Osteocyte (in vitro differentiated cells): ENCODE measurements at regions not wholly inside any gene's neighbourhood (a gene's known extent, or its start where the extent isn't known, plus 50 kb on each side); places are given as distances from the start of the nearest gene placed in this dataset.

Source experiments
- DNase-seq: peaks from one replicate; pipeline ENCODE4 v3.0.0; 2021; ENCODE audit warnings: mixed read lengths; ENCODE audit not compliant: unreplicated experiment; ENCODE audit errors: extremely low spot score
- H3K27ac Mint-ChIP-seq: one replicate; pipeline ENCODE4 v1.8.0; 2021; ENCODE audit warnings: mild to moderate bottlenecking, mixed read lengths; ENCODE audit not compliant: unreplicated experiment
- H3K27me3 Mint-ChIP-seq: one replicate; pipeline ENCODE4 v1.8.0; 2021; ENCODE audit warnings: mixed read lengths; ENCODE audit not compliant: unreplicated experiment
- H3K36me3 Mint-ChIP-seq: one replicate; pipeline ENCODE4 v1.8.0; 2021; ENCODE audit warnings: mixed read lengths; ENCODE audit not compliant: unreplicated experiment
- H3K4me1 Mint-ChIP-seq: one replicate; pipeline ENCODE4 v1.8.0; 2021; ENCODE audit warnings: mixed read lengths; ENCODE audit not compliant: unreplicated experiment
- H3K4me3 Mint-ChIP-seq: one replicate; pipeline ENCODE4 v1.8.0; 2021; ENCODE audit warnings: mild to moderate bottlenecking, moderate library complexity, mixed read lengths; ENCODE audit not compliant: unreplicated experiment
- H3K9me3 Mint-ChIP-seq: one replicate; pipeline ENCODE4 v1.8.0; 2021; ENCODE audit warnings: mixed read lengths; ENCODE audit not compliant: unreplicated experiment
- CTCF ChIP-seq: fragments of 200-600 bp; sonication (generic); IDR thresholded peaks from 2 replicates; pipeline ENCODE4 v1.5.0; 2021; ENCODE audit warnings: antibody characterized with exemption, mild to moderate bottlenecking, moderate library complexity

GRCh38 chr2:60091266-60091665 is 462.2 kb downstream of the BCL11A start:
- H3K27ac Mint-ChIP-seq: no peak overlapping the region
- no peak for TF ChIP-seq CTCF
- no peak overlapping the region for H3K4me3 Mint-ChIP-seq
- no peaks in the 10 kb centered on the region for H3K36me3 Mint-ChIP-seq
- no peaks in the 10 kb centered on the region for H3K4me1 Mint-ChIP-seq
- H3K9me3 Mint-ChIP-seq: no peaks in the 10 kb centered on the region
- DNase-seq: no peak
- H3K27me3 Mint-ChIP-seq: no peaks in the 10 kb centered on the region

- no peaks in the 10 kb centered on the region for H3K36me3 Mint-ChIP-seq
- no peaks in the 10 kb centered on the region for H3K27me3 Mint-ChIP-seq
- H3K27ac Mint-ChIP-seq: no peak overlapping the region
- H3K4me1 Mint-ChIP-seq: no peaks in the 10 kb centered on the region
- no peak overlapping the region for H3K4me3 Mint-ChIP-seq
- no peak for DNase-seq
- no peak for TF ChIP-seq CTCF
- peaks cover 7% of the 10 kb centered on the region for H3K9me3 Mint-ChIP-seq
Measured at GRCh38 chr2:60079562-60079961, 473.9 kb downstream of the BCL11A start.

- TF ChIP-seq CTCF: no peak
- Mint-ChIP-seq H3K36me3 (no peaks in the 10 kb centered on the region), H3K4me1 (no peaks in the 10 kb centered on the region), H3K9me3 (no peaks in the 10 kb centered on the region), H3K27me3 (peaks cover 3% of the 10 kb centered on the region), H3K4me3 (no peak overlapping the region), H3K27ac (no peak overlapping the region)
- DNase-seq: no peak
Measured at GRCh38 chr2:60075048-60075447, 478.4 kb downstream of the BCL11A start.

GRCh38 chr2:60073201-60073600 is 480.3 kb downstream of the BCL11A start:
- H3K36me3 Mint-ChIP-seq: no peaks in the 10 kb centered on the region

GRCh38 chr2:60072609-60073008 is 480.8 kb downstream of the BCL11A start:
- Mint-ChIP-seq H3K27me3 (peaks cover 3% of the 10 kb centered on the region), H3K4me3 (no peak overlapping the region), H3K27ac (no peak overlapping the region), H3K9me3 (no peaks in the 10 kb centered on the region), H3K36me3 (no peaks in the 10 kb centered on the region), H3K4me1 (no peaks in the 10 kb centered on the region)
- no peak for TF ChIP-seq CTCF
- DNase-seq: no peak

More at GRCh38 chr2:60073201-60073600, 480.3 kb downstream of the BCL11A start:
- no peaks in the 10 kb centered on the region for H3K9me3 Mint-ChIP-seq
- no peak for TF ChIP-seq CTCF
- H3K27me3 Mint-ChIP-seq: peaks cover 3% of the 10 kb centered on the region
- H3K4me1 Mint-ChIP-seq: no peaks in the 10 kb centered on the region
- no peak overlapping the region for H3K4me3 Mint-ChIP-seq
- no peak overlapping the region for H3K27ac Mint-ChIP-seq
- no peak for DNase-seq
